OCI-LY7 (cell line): ENCODE measurements at regions not wholly inside any gene's neighbourhood (a gene's known extent, or its start where the extent isn't known, plus 50 kb on each side); places are given as distances from the start of the nearest gene placed in this dataset.

ENCODE experiments used
- BruUV-seq: library from RNA; stranded (reverse); fragments of 400-500 nt; replicated peaks from 2 replicates; lab custom pipeline; 2021; lab: Mats Ljungman, UMichigan
- CTCF ChIA-PET: fragments of 300-600 bp; sonication (Branson Sonifier 250); formaldehyde crosslinking; loops from one replicate; lab custom pipeline; 2022; ENCODE audit warnings: antibody characterized with exemption; ENCODE audit not compliant: unreplicated experiment; lab: Charles Lee
- POLR2A ChIA-PET: fragments of 300-600 bp; sonication (Branson Sonifier 250); formaldehyde crosslinking; loops from one replicate; lab custom pipeline; 2022; ENCODE audit warnings: antibody characterized with exemption; lab: Charles Lee
- DNase-seq: peaks from one replicate; pipeline ENCODE4 v3.0.0-alpha.2; 2015; ENCODE audit warnings: low spot score
- H2AFZ ChIP-seq: fragments of 200-600 bp; sonication (generic), shearing (Covaris generic); 2 replicates; pipeline ENCODE4 v1.6.1; 2014; ENCODE audit warnings: mild to moderate bottlenecking, antibody characterized with exemption, low read length, moderate library complexity
- H3K27ac ChIP-seq: fragments of 200-600 bp; sonication (generic); 2 replicates; pipeline ENCODE4 v1.5.1; 2014; ENCODE audit warnings: mixed run types, low read depth, mild to moderate bottlenecking, moderate library complexity, low read length, inconsistent platforms; ENCODE audit not compliant: poor library complexity, severe bottlenecking
- H3K36me3 ChIP-seq: fragments of 200-600 bp; sonication (generic); 2 replicates; pipeline ENCODE4 v1.6.1; 2014; ENCODE audit warnings: mild to moderate bottlenecking, antibody characterized with exemption, low read length, moderate library complexity, mixed read lengths; ENCODE audit not compliant: insufficient read depth
- H3K4me1 ChIP-seq: fragments of 200-600 bp; sonication (generic); 2 replicates; pipeline ENCODE4 v1.5.1; 2014; ENCODE audit warnings: mild to moderate bottlenecking, low read length; ENCODE audit not compliant: insufficient read depth, poor library complexity, severe bottlenecking
- H3K4me2 ChIP-seq: fragments of 200-600 bp; sonication (generic); 2 replicates; pipeline ENCODE4 v1.6.1; 2014; ENCODE audit warnings: mild to moderate bottlenecking, low read length
- H3K4me3 ChIP-seq: fragments of 200-600 bp; sonication (generic); 2 replicates; pipeline ENCODE4 v1.5.1; 2014; ENCODE audit warnings: mild to moderate bottlenecking, low read depth, low read length; ENCODE audit not compliant: poor library complexity, severe bottlenecking
- H3K79me2 ChIP-seq: fragments of 200-600 bp; sonication (generic); 2 replicates; pipeline ENCODE4 v1.6.1; 2016; ENCODE audit warnings: low read depth, mild to moderate bottlenecking, low read length, moderate library complexity, mixed read lengths; ENCODE audit not compliant: insufficient read depth
- H3K9me2 ChIP-seq: fragments of 200-600 bp; sonication (generic); 2 replicates; pipeline ENCODE4 v1.6.1; 2016; ENCODE audit warnings: mild to moderate bottlenecking, low read length, mixed read lengths; ENCODE audit not compliant: insufficient read depth
- H3K9me3 ChIP-seq: fragments of 200-600 bp; sonication (generic); 2 replicates; pipeline ENCODE4 v1.6.1; 2014; ENCODE audit warnings: mild to moderate bottlenecking, mixed run types, low read length, mixed read lengths
- H4K20me1 ChIP-seq: fragments of 200-600 bp; sonication (generic); 2 replicates; pipeline ENCODE4 v1.6.1; 2014; ENCODE audit warnings: mild to moderate bottlenecking, antibody characterized with exemption, low read length, moderate library complexity, mixed read lengths; ENCODE audit not compliant: insufficient read depth
- CTCF ChIP-seq: fragments of 200-600 bp; sonication (generic); conservative IDR thresholded peaks from 2 replicates; pipeline ENCODE4 v1.5.1; 2014; ENCODE audit warnings: mild to moderate bottlenecking, antibody characterized with exemption, low read length, moderate library complexity, mixed read lengths
- EZH2phosphoT487 ChIP-seq: fragments of 200-600 bp; sonication (generic); IDR thresholded peaks from 2 replicates; pipeline ENCODE4 v1.6.1; 2018; ENCODE audit warnings: low read depth, borderline replicate concordance, mild to moderate bottlenecking, mixed run types, antibody characterized with exemption, low read length, moderate library complexity, mixed read lengths
- intact Hi-C: fragments of 100-400 bp; cut with micrococcal nuclease; formaldehyde crosslinking; loops from one replicate; pipeline ENCODE4 v1.10.0; 2022; ENCODE audit not compliant: unreplicated experiment

GRCh38 chr4:189162888-189163287 is 777.8 kb upstream of the FRG1 start:
- BruUV-seq: no TSS peak
- CTCF ChIA-PET: no interaction called here

GRCh38 chr4:189176002-189176401 is 764.7 kb upstream of the FRG1 start:
- no peaks in the 10 kb centered on the region for H3K36me3 ChIP-seq
- H4K20me1 ChIP-seq: no peaks in the 10 kb centered on the region
- TF ChIP-seq EZH2phosphoT487: no peak
- H3K27ac ChIP-seq: no peak overlapping the region
- no peaks in the 10 kb centered on the region for H3K9me3 ChIP-seq
- no peaks in the 10 kb centered on the region for H3K4me1 ChIP-seq
- intact Hi-C loops: no loop called here
- DNase-seq: no peak
- ChIA-PET POLR2A (no interaction called here), CTCF (no interaction called here)
- H3K79me2 ChIP-seq: no peaks in the 10 kb centered on the region
- BruUV-seq: no TSS peak
- H3K4me2 ChIP-seq: no peak overlapping the region
- H2AFZ ChIP-seq: no peak overlapping the region
- no peaks in the 10 kb centered on the region for H3K9me2 ChIP-seq
- H3K4me3 ChIP-seq: no peak overlapping the region

More at GRCh38 chr4:189162888-189163287, 777.8 kb upstream of the FRG1 start:
- no peak overlapping the region for H3K27ac ChIP-seq
- no peaks in the 10 kb centered on the region for H3K9me3 ChIP-seq
- intact Hi-C loops: no loop called here
- H3K9me2 ChIP-seq: no peaks in the 10 kb centered on the region
- no peak for DNase-seq
- POLR2A ChIA-PET: no interaction called here
- no peaks in the 10 kb centered on the region for H3K36me3 ChIP-seq
- no peak for TF ChIP-seq CTCF
- TF ChIP-seq EZH2phosphoT487: no peak
- no peak overlapping the region for H3K4me2 ChIP-seq
- H4K20me1 ChIP-seq: no peaks in the 10 kb centered on the region
- no peak overlapping the region for H2AFZ ChIP-seq
- no peak overlapping the region for H3K4me3 ChIP-seq
- no peaks in the 10 kb centered on the region for H3K79me2 ChIP-seq
- no peaks in the 10 kb centered on the region for H3K4me1 ChIP-seq

GRCh38 chr4:189177130-189177529 is 763.5 kb upstream of the FRG1 start:
- no peak for DNase-seq
- Histone ChIP-seq H3K79me2 (no peaks in the 10 kb centered on the region), H3K27ac (no peak overlapping the region), H2AFZ (no peak overlapping the region), H3K9me2 (no peaks in the 10 kb centered on the region), H3K4me1 (no peaks in the 10 kb centered on the region), H3K36me3 (no peaks in the 10 kb centered on the region), H3K4me3 (no peak overlapping the region), H3K4me2 (no peak overlapping the region), H3K9me3 (no peaks in the 10 kb centered on the region), H4K20me1 (no peaks in the 10 kb centered on the region)
- no TSS peak for BruUV-seq
- intact Hi-C loops: no loop called here
- ChIA-PET POLR2A (interaction anchor here (0.7 kb wide), 1 partner anchor 47 kb away, joined by 3 read pairs; no protein-coding TSS in a partner anchor), CTCF (no interaction called here)
- no peak for TF ChIP-seq EZH2phosphoT487
- no peak for TF ChIP-seq CTCF
